Activated CD8-positive, alpha-beta memory T cell treated with anti-CD3 and anti-CD28 coated beads for 1 hour (primary cell): ENCODE measurements at regions not wholly inside any gene's neighbourhood (a gene's known extent, or its start where the extent isn't known, plus 50 kb on each side); places are given as distances from the start of the nearest gene placed in this dataset.

ENCODE experiments used
- DNase-seq, 2 donors: peaks; one replicate each; pipeline ENCODE4 v3.0.0-alpha.2; 2020; ENCODE audit warnings: low read depth in 1 of 2; ENCODE audit errors: extremely low read depth in 1 of 2

- no peak for DNase-seq
Measured at GRCh38 chr17:72360386-72360940, 239.6 kb downstream of the SOX9 start.

GRCh38 chr17:72361892-72362291, 241.1 kb downstream of the SOX9 start:
- DNase-seq = no peak

GRCh38 chr17:72362376-72363088, 241.7 kb downstream of the SOX9 start:
- DNase-seq = no peak

- DNase-seq = no peak
Measured at GRCh38 chr17:72363089-72363610, 242.3 kb downstream of the SOX9 start.

- no peak for DNase-seq
Measured at GRCh38 chr17:72365857-72366414, 245.1 kb downstream of the SOX9 start.

- DNase-seq = no peak
Measured at GRCh38 chr17:72366626-72367025, 245.8 kb downstream of the SOX9 start.

GRCh38 chr17:72368191-72368590, 247.4 kb downstream of the SOX9 start:
- no peak for DNase-seq

- no peak for DNase-seq
Measured at GRCh38 chr17:72369366-72369765, 248.5 kb downstream of the SOX9 start.

GRCh38 chr17:72370819-72371218, 250.0 kb downstream of the SOX9 start:
- no peak for DNase-seq

- no peak for DNase-seq
Measured at GRCh38 chr17:72372185-72372584, 251.4 kb downstream of the SOX9 start.

- no peak for DNase-seq
Measured at GRCh38 chr17:72373910-72374741, 253.3 kb downstream of the SOX9 start.

- no peak for DNase-seq
Measured at GRCh38 chr17:72376526-72377345, 255.9 kb downstream of the SOX9 start.

GRCh38 chr17:72378414-72379390, 257.9 kb downstream of the SOX9 start:
- no peak for DNase-seq

- DNase-seq = no peak
Measured at GRCh38 chr17:72379516-72379915, 258.7 kb downstream of the SOX9 start.

GRCh38 chr17:72380120-72380519, 259.3 kb downstream of the SOX9 start:
- no peak for DNase-seq

GRCh38 chr17:72380737-72381136, 259.9 kb downstream of the SOX9 start:
- no peak for DNase-seq

- no peak for DNase-seq
Measured at GRCh38 chr17:72381597-72382397, 261.0 kb downstream of the SOX9 start.

GRCh38 chr17:72382971-72383722, 262.3 kb downstream of the SOX9 start:
- DNase-seq = no peak
